ENCODE measurements at regions not wholly inside any gene's neighbourhood (a gene's known extent, or its start where the extent isn't known, plus 50 kb on each side); places are given as distances from the start of the nearest gene placed in this dataset.
"Not testable (repeated sequence)": the region's sequence is repeated elsewhere in the genome, so short reads cannot be mapped to it uniquely, and the experiment has no call there.

GRCh38 chr5:66425842-66426241 is 170.4 kb upstream of the MAST4 start:
- no peak for DNase-seq

- no peak for DNase-seq
Observed at GRCh38 chr5:66426259-66427138, 169.7 kb upstream of the MAST4 start.

- no peak for DNase-seq
Observed at GRCh38 chr5:66427139-66427442, 169.1 kb upstream of the MAST4 start.

- no peak for DNase-seq
Observed at GRCh38 chr5:66436721-66437120, 159.5 kb upstream of the MAST4 start.

- DNase-seq, result no peak
Observed at GRCh38 chr5:66438087-66438486, 158.1 kb upstream of the MAST4 start.

GRCh38 chr5:66438696-66439095 is 157.5 kb upstream of the MAST4 start:
- no peak for DNase-seq

GRCh38 chr5:66440202-66440680 is 156.0 kb upstream of the MAST4 start:
- no peak for DNase-seq

- no peak for DNase-seq
Observed at GRCh38 chr5:66441351-66441750, 154.8 kb upstream of the MAST4 start.

- no peak for DNase-seq
Observed at GRCh38 chr5:66442951-66443445, 153.2 kb upstream of the MAST4 start.

GRCh38 chr5:66443462-66444130 is 152.6 kb upstream of the MAST4 start:
- no peak for DNase-seq

- DNase-seq, result not testable (repeated sequence)
Observed at GRCh38 chr5:66448070-66448469, 148.1 kb upstream of the MAST4 start.

GRCh38 chr5:66450237-66450636 is 146.0 kb upstream of the MAST4 start:
- no peak for DNase-seq

- no peak for DNase-seq
Observed at GRCh38 chr5:66450988-66451387, 145.2 kb upstream of the MAST4 start.

- DNase-seq, result no peak
Observed at GRCh38 chr5:66452109-66452508, 144.1 kb upstream of the MAST4 start.

GRCh38 chr5:66454186-66455078 is 141.8 kb upstream of the MAST4 start:
- no peak for DNase-seq

- DNase-seq, result no peak
Observed at GRCh38 chr5:66459728-66460127, 136.5 kb upstream of the MAST4 start.

GRCh38 chr5:66467564-66467963 is 128.6 kb upstream of the MAST4 start:
- no peak for DNase-seq

GRCh38 chr5:66469684-66470083 is 126.5 kb upstream of the MAST4 start:
- DNase-seq, result no peak

- no peak for DNase-seq
Observed at GRCh38 chr5:66472010-66472409, 124.2 kb upstream of the MAST4 start.

GRCh38 chr5:66475731-66476130 is 120.5 kb upstream of the MAST4 start:
- DNase-seq, result no peak

- no peak for DNase-seq
Observed at GRCh38 chr5:66477596-66477995, 118.6 kb upstream of the MAST4 start.

GRCh38 chr5:66494437-66494836 is 101.8 kb upstream of the MAST4 start:
- DNase-seq, result no peak

GRCh38 chr5:66498791-66499207 is 97.4 kb upstream of the MAST4 start:
- no peak for DNase-seq

Measured in midbrain (tissue), 1 donor.